D721Med (cell line): ENCODE measurements at regions not wholly inside any gene's neighbourhood (a gene's known extent, or its start where the extent isn't known, plus 50 kb on each side); places are given as distances from the start of the nearest gene placed in this dataset.

ENCODE experiments used
- DNase-seq: peaks from one replicate; pipeline ENCODE4 v3.0.0; 2011; ENCODE audit warnings: low spot score; ENCODE audit not compliant: insufficient read length
- FAIRE-seq: peaks from 2 replicates; lab custom pipeline; 2011; peaks lifted over from hg19 to GRCh38; lab: Jason Lieb, UNC
- TF ChIP-seq, protein P1 (sequence below): IDR thresholded peaks from 2 replicates; pipeline ENCODE4 v1.5.1; 2012; ENCODE audit warnings: mild to moderate bottlenecking, control low read depth; ENCODE audit not compliant: insufficient read depth; ENCODE audit errors: missing control alignments

DNA sequence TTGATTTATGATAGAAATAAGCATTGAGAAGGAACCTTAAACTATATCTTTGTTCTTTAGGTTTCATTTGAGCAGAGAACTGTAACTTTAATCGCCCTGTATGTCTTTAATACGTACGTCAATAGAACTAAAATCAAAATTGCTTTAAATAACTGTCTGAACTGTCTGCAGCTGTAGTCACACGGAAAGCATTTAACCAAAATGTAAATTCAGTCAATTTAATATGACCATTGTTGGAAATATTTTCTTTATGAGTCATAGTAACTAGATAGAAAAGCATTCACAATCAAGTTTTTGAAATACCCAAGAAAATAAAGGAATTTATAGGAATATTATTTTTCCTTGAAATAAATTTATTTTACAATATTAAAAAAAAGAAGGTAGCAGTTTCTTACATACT is 157.1 kb upstream of the CDH6 start:
- TF ChIP-seq, protein P1, sequence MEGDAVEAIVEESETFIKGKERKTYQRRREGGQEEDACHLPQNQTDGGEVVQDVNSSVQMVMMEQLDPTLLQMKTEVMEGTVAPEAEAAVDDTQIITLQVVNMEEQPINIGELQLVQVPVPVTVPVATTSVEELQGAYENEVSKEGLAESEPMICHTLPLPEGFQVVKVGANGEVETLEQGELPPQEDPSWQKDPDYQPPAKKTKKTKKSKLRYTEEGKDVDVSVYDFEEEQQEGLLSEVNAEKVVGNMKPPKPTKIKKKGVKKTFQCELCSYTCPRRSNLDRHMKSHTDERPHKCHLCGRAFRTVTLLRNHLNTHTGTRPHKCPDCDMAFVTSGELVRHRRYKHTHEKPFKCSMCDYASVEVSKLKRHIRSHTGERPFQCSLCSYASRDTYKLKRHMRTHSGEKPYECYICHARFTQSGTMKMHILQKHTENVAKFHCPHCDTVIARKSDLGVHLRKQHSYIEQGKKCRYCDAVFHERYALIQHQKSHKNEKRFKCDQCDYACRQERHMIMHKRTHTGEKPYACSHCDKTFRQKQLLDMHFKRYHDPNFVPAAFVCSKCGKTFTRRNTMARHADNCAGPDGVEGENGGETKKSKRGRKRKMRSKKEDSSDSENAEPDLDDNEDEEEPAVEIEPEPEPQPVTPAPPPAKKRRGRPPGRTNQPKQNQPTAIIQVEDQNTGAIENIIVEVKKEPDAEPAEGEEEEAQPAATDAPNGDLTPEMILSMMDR, result no peak
- no peak for FAIRE-seq

DNA sequence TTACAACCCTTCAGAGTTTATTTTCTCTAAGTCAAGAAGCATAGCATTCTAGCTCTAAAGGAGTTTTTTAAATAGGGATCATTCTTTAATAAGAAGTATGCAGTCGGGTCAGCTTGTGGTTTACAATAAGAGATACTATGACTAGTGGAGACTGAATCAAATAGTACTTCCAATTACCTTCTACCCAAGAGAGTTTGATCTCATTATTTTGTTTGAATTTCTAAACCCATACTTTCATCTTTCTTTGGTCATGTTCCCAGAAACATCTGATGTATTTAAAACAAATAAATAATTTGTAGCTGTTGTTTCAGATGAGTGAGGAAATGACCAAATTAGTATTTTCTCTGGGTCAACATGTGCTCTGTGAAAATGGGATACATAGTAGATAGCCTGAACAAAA is 160.2 kb upstream of the CDH6 start:
- TF ChIP-seq, protein P1, result no peak
- no peak for FAIRE-seq
- DNase-seq, result no peak

More for the DNA sequence above, 157.1 kb upstream of the CDH6 start:
- DNase-seq, result no peak

GRCh38 chr5:31029925-31030324 is 163.6 kb upstream of the CDH6 start:
- TF ChIP-seq, protein P1, result no peak
- no peak for DNase-seq
- FAIRE-seq, result no peak

DNA sequence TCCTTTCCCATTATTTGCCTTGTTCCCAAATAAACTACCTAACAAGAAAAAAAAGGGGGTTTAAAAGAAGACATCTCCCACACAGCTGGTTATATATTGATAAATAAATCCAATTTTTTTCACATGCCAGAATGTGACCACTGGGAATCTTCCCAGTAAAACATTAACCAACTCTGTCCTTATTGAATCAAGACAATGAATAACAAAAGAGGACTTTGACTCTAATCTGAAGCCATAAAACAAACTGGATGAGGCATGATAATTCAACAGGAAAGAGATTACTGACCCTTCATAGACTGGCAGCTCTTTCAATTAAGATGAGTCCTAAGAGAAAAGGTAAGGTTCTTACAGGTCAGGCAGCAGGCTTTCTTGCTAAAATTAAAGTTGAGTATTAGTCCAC is 165.8 kb upstream of the CDH6 start:
- DNase-seq, result no peak
- no peak for FAIRE-seq
- TF ChIP-seq, protein P1, result no peak

DNA sequence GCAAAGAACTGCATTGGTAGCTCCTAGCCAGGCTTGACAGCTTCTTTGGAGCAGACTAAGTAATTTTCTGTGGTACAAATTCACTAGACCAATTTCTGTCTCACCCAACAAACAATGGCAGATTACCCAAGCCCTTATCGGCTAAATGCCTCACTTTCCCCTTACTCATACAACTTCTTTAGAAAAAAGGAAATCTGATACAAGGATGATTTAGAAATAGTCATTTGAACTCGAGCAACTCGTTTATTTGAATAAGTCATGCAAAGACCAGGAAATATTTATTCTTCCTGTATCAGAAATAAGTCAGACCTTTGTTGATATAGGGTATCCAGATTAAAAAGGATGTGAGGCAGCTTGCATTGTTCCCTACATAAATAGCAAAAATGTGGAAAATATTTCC is 170.4 kb upstream of the CDH6 start:
- DNase-seq (no peak), FAIRE-seq (no peak)
- TF ChIP-seq, protein P1, result no peak

DNA sequence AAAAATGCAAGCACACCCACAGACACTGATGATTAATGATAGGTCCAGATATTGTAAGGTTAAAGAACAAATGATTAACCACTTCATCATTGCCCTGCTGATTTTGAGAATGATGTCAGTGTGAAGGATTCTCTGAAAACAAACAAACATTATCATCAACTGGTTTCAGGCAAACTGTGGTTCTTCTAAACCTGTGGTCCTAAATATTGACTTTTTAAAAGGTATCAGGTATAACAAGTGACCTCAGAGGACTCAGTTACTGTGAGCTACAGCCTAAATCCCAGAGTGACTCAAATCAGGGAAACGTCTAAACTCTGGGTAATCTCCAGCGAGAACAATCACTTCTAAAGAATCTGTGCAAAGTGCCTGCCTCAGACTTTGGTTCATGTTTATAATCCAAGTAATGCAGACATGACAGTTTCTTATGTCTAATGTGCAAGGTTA is 172.3 kb upstream of the CDH6 start:
- TF ChIP-seq, protein P1, result no peak
- FAIRE-seq (no peak), DNase-seq (no peak)

- no peak for DNase-seq
- TF ChIP-seq, protein P1, result no peak
- no peak for FAIRE-seq
Measured at GRCh38 chr5:31008231-31008630, 185.3 kb upstream of the CDH6 start.
